Right atrium auricular region (tissue), 2 donors: ENCODE measurements at regions not wholly inside any gene's neighbourhood (a gene's known extent, or its start where the extent isn't known, plus 50 kb on each side); places are given as distances from the start of the nearest gene placed in this dataset.

Source experiments
- DNase-seq: peaks from one replicate; pipeline ENCODE4 v3.0.0-alpha.2; 2019; ENCODE audit warnings: low spot score
- H3K27ac ChIP-seq, 2 donors: fragments of 200-600 bp; sonication (generic); 1 replicate in 1 of 2; 2 replicates in 1 of 2; pipeline ENCODE4 v1.5.1; 2016 to 2019
- H3K27me3 ChIP-seq, 2 donors: fragments of 200-600 bp; sonication (generic); one replicate each; pipeline versions ENCODE4 v1.5.1 to v1.6.0; 2017 to 2019
- H3K36me3 ChIP-seq: fragments of 200-600 bp; sonication (generic); one replicate; pipeline ENCODE4 v1.5.1; 2016
- H3K4me1 ChIP-seq, 2 donors: fragments of 200-600 bp; sonication (generic); one replicate each; pipeline versions ENCODE4 v1.5.1 to v1.6.0; 2017 to 2019
- H3K4me3 ChIP-seq, 2 donors: fragments of 200-600 bp; sonication (generic); 1 replicate in 1 of 2; 2 replicates in 1 of 2; pipeline ENCODE4 v1.5.1; 2017 to 2019; ENCODE audit warnings: mild to moderate bottlenecking in 1 of 2, moderate library complexity in 1 of 2
- H3K9me3 ChIP-seq, 2 donors: fragments of 200-600 bp; sonication (generic); one replicate each; pipeline ENCODE4 v1.5.1; 2019
- TF ChIP-seq, protein P1 (sequence below), 2 donors: fragments of 200-600 bp; sonication (generic); IDR thresholded peaks; one replicate each; pipeline ENCODE4 v1.5.1; 2019; ENCODE audit warnings: antibody characterized with exemption in 2 of 2

DNA sequence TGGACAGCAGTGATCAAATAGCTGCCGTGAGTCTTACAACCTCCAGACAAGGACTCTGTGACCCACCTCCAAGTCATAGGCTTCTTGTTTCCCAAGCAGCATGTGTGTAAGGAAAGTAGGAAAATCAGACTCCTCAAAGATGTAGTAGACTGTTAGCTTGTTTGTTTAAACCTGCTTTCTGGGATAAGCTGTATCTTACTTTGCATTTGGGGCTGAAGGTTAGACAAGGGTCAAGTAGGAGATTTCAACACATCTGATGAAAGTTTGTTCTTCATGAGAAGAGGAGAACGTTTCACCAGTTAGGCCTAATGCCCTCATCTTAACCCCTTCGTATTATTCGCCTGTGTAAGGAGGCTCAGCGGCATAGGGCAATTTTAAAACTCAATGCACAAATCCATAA is 756.4 kb upstream of the NR2F2 start:
- TF ChIP-seq, protein P1, sequence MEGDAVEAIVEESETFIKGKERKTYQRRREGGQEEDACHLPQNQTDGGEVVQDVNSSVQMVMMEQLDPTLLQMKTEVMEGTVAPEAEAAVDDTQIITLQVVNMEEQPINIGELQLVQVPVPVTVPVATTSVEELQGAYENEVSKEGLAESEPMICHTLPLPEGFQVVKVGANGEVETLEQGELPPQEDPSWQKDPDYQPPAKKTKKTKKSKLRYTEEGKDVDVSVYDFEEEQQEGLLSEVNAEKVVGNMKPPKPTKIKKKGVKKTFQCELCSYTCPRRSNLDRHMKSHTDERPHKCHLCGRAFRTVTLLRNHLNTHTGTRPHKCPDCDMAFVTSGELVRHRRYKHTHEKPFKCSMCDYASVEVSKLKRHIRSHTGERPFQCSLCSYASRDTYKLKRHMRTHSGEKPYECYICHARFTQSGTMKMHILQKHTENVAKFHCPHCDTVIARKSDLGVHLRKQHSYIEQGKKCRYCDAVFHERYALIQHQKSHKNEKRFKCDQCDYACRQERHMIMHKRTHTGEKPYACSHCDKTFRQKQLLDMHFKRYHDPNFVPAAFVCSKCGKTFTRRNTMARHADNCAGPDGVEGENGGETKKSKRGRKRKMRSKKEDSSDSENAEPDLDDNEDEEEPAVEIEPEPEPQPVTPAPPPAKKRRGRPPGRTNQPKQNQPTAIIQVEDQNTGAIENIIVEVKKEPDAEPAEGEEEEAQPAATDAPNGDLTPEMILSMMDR (IDR thresholded peaks at IDR 0.05) = no peak
- H3K27ac ChIP-seq = no peak overlapping the region
- no peaks in the 10 kb centered on the region for H3K27me3 ChIP-seq
- no peaks in the 10 kb centered on the region for H3K36me3 ChIP-seq
- H3K9me3 ChIP-seq = peaks cover 0 to 4% of the 10 kb centered on the region in 2 donors
- H3K4me3 ChIP-seq = no peak overlapping the region
- H3K4me1 ChIP-seq = no peaks in the 10 kb centered on the region
- DNase-seq = no peak

DNA sequence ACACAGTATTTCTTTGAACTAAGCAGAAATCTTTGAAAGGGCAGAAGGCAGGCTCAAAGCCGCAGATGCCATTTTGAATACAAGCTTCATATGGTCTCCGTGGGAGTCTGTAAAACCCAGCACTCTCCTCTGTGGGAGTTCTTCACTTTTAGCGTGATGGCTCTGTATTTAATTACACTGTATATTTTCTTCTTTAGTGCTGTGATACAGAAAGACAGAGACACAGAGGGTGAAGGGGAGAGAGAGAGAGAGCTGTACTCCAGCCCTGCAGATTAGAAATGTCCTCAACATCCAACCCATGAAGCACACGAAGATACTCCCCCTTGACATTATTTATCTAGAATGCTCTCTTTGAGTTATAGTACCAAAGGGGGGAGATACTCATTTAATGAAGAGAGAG is 752.6 kb upstream of the NR2F2 start:
- TF ChIP-seq, protein P1 (IDR thresholded peaks at IDR 0.05) = no peak
- H3K4me1 ChIP-seq = no peaks in the 10 kb centered on the region
- no peak overlapping the region for H3K27ac ChIP-seq
- H3K4me3 ChIP-seq = no peak overlapping the region
- H3K9me3 ChIP-seq = no peaks in the 10 kb centered on the region
- no peaks in the 10 kb centered on the region for H3K36me3 ChIP-seq
- no peaks in the 10 kb centered on the region for H3K27me3 ChIP-seq
- no peak for DNase-seq

DNA sequence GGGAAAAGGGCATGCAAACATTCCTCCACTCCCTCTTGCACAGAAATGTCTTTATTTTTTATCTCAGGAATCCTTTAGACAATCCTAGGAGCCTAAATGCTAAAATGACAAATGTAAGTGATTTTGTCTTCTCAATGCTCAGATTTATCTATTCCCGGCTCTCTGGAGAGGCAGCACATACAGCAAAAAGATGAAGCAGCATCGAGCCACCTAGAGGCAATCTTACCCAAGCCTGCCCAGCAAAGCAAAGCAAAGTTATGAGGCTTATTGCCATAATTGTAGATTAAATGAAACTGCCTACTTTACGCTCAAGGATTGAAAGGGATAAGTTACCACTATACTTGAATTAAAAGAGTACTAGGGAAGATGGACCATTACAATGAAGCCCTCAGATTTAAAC is 750.4 kb upstream of the NR2F2 start:
- H3K27ac ChIP-seq = no peak overlapping the region
- H3K36me3 ChIP-seq = no peaks in the 10 kb centered on the region
- no peak overlapping the region for H3K4me3 ChIP-seq
- DNase-seq = no peak
- TF ChIP-seq, protein P1 (IDR thresholded peaks at IDR 0.05) = no peak
- H3K27me3 ChIP-seq = no peaks in the 10 kb centered on the region
- H3K9me3 ChIP-seq = no peaks in the 10 kb centered on the region
- no peaks in the 10 kb centered on the region for H3K4me1 ChIP-seq

DNA sequence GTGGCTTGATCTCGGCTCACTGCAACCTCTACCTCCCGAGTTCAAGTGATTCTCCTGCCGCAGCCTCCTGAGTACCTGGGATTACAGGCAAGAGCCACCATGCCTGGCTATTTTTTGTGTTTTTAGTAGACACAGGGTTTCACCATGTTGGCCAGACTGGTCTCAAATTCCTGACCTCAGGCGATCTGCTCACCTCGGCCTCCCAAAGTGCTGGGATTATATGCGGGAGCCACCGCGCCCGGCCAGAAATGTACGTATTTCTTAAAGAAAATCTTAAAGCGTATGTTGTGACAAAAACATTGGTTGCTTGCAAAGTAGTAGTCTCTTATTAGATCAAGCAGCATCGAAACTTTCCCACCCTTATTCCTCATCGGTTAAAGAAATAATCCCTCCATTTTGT is 748.9 kb upstream of the NR2F2 start:
- Histone ChIP-seq H3K9me3 (no peaks in the 10 kb centered on the region), H3K4me1 (no peaks in the 10 kb centered on the region), H3K27me3 (no peaks in the 10 kb centered on the region), H3K36me3 (no peaks in the 10 kb centered on the region), H3K4me3 (no peak overlapping the region), H3K27ac (no peak overlapping the region)
- DNase-seq = no peak
- TF ChIP-seq, protein P1 (IDR thresholded peaks at IDR 0.05) = no peak

DNA sequence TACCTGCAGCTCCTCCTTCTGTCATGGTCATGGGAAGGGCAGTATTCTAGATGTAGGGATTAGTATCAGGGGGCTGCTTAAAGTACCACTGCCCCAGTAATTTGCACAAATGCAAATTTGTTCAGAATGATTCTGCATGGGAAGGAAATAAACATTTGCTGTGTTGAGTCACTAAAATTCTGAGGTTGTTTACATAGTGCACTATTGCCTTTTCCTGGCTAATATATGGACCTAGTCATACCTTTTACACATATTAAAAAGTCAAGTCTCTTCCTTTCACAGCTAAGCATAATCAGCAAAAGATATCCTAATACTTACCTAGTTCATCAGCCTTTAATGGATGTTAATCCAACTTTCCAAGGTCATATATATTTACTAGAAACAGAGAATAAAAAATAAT is 746.4 kb upstream of the NR2F2 start:
- Histone ChIP-seq H3K27ac (no peak overlapping the region), H3K27me3 (no peaks in the 10 kb centered on the region)

DNA sequence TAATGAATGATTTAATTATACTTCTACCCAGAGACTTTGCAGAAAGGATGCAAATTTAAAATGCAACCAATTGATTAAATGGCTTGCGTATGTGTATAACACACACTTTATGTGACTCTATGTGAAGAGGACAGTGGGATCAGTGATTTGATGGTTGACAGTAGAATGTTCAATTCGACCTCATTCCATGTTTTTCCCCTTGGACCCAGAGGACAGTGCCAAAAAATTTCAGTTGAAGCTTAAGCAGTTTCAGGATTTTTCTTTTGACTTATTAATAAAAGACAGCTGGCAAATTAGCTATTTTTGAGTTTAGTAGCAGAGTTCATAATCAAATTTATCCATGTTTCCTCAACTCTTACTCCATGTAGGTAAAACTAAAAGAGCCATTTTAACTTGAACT is 742.4 kb upstream of the NR2F2 start:
- Histone ChIP-seq H3K4me1 (no peaks in the 10 kb centered on the region), H3K27ac (no peak overlapping the region), H3K27me3 (no peaks in the 10 kb centered on the region), H3K9me3 (no peaks in the 10 kb centered on the region), H3K36me3 (no peaks in the 10 kb centered on the region), H3K4me3 (no peak overlapping the region)
- TF ChIP-seq, protein P1 (IDR thresholded peaks at IDR 0.05) = no peak
- no peak for DNase-seq

More for the DNA sequence above, 746.4 kb upstream of the NR2F2 start:
- DNase-seq = no peak
- TF ChIP-seq, protein P1 (IDR thresholded peaks at IDR 0.05) = no peak
- Histone ChIP-seq H3K4me1 (no peaks in the 10 kb centered on the region), H3K9me3 (no peaks in the 10 kb centered on the region), H3K36me3 (no peaks in the 10 kb centered on the region), H3K4me3 (no peak overlapping the region)
